ENCODE measurements at regions not wholly inside any gene's neighbourhood (a gene's known extent, or its start where the extent isn't known, plus 50 kb on each side); places are given as distances from the start of the nearest gene placed in this dataset.

GRCh38 chr6:139587469-139587868 is 213.0 kb upstream of the CITED2 start (continued):
- TF ChIP-seq, protein P1, sequence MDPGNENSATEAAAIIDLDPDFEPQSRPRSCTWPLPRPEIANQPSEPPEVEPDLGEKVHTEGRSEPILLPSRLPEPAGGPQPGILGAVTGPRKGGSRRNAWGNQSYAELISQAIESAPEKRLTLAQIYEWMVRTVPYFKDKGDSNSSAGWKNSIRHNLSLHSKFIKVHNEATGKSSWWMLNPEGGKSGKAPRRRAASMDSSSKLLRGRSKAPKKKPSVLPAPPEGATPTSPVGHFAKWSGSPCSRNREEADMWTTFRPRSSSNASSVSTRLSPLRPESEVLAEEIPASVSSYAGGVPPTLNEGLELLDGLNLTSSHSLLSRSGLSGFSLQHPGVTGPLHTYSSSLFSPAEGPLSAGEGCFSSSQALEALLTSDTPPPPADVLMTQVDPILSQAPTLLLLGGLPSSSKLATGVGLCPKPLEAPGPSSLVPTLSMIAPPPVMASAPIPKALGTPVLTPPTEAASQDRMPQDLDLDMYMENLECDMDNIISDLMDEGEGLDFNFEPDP (CRISPR knock-in tag; IDR thresholded peaks at IDR 0.05) = no peak
- TF ChIP-seq CLOCK (CRISPR knock-in tag; IDR thresholded peaks at IDR 0.05; ENCODE audit: borderline replicate concordance) (no peak), SNIP1 (IDR thresholded peaks at IDR 0.05; ENCODE audit: low read depth) (no peak), E2F4 (CRISPR knock-in tag; IDR thresholded peaks at IDR 0.05; ENCODE audit: low read depth) (no peak), ILF3 (IDR thresholded peaks at IDR 0.05; ENCODE audit: borderline replicate concordance) (no peak), ZNF707 (CRISPR knock-in tag; conservative IDR thresholded peaks at IDR 0.05) (no peak), ESRRB (CRISPR knock-in tag; IDR thresholded peaks at IDR 0.05; ENCODE audit: borderline replicate concordance) (no peak), FOSL1 (tag; conservative IDR thresholded peaks at IDR 0.05) (peak; percentile 6; the same call in 1 of the 2 replicates), POU5F1 (IDR thresholded peaks at IDR 0.05; ENCODE audit: borderline replicate concordance, low read depth, low read length, partially characterized antibody) (no peak), SUPT5H (IDR thresholded peaks at IDR 0.05) (no peak), MECOM (CRISPR knock-in tag; IDR thresholded peaks at IDR 0.05) (no peak)

All from K562 (cell line).